GM21786 (cell line): ENCODE measurements at regions not wholly inside any gene's neighbourhood (a gene's known extent, or its start where the extent isn't known, plus 50 kb on each side); places are given as distances from the start of the nearest gene placed in this dataset.

ENCODE experiments used
- ATAC-seq: cut with Tn5 transposase; IDR thresholded peaks from one replicate; pipeline ENCODE4 v1.9.1; 2021; ENCODE audit not compliant: unreplicated experiment

GRCh38 chr2:217156801-217157200, 296.9 kb upstream of the TNP1 start:
- ATAC-seq: no peak

GRCh38 chr2:217154923-217155322, 295.1 kb upstream of the TNP1 start:
- no peak for ATAC-seq

- ATAC-seq: no peak
Measured at GRCh38 chr2:217153510-217153909, 293.6 kb upstream of the TNP1 start.

- no peak for ATAC-seq
Measured at GRCh38 chr2:217152831-217153230, 293.0 kb upstream of the TNP1 start.

GRCh38 chr2:217151509-217152206, 291.8 kb upstream of the TNP1 start:
- no peak for ATAC-seq

- ATAC-seq: no peak
Measured at GRCh38 chr2:217150236-217150635, 290.4 kb upstream of the TNP1 start.

GRCh38 chr2:217149087-217149660, 289.3 kb upstream of the TNP1 start:
- no peak for ATAC-seq

GRCh38 chr2:217147818-217148217, 288.0 kb upstream of the TNP1 start:
- no peak for ATAC-seq

GRCh38 chr2:217146956-217147355, 287.1 kb upstream of the TNP1 start:
- ATAC-seq: no peak

GRCh38 chr2:217142649-217143266, 282.9 kb upstream of the TNP1 start:
- no peak for ATAC-seq

GRCh38 chr2:217138284-217138683, 278.4 kb upstream of the TNP1 start:
- ATAC-seq: no peak

GRCh38 chr2:217127744-217128143, 267.9 kb upstream of the TNP1 start:
- ATAC-seq: no peak

GRCh38 chr2:217125014-217125413, 265.1 kb upstream of the TNP1 start:
- ATAC-seq: no peak

- ATAC-seq: no peak
Measured at GRCh38 chr2:217124050-217124449, 264.2 kb upstream of the TNP1 start.

GRCh38 chr2:217121565-217121964, 261.7 kb upstream of the TNP1 start:
- ATAC-seq: no peak

GRCh38 chr2:217120429-217120828, 260.6 kb upstream of the TNP1 start:
- ATAC-seq: no peak

- no peak for ATAC-seq
Measured at GRCh38 chr2:217118559-217119284, 258.9 kb upstream of the TNP1 start.

GRCh38 chr2:217117523-217117922, 257.7 kb upstream of the TNP1 start:
- ATAC-seq: no peak

- ATAC-seq: no peak
Measured at GRCh38 chr2:217116610-217117009, 256.7 kb upstream of the TNP1 start.

- no peak for ATAC-seq
Measured at GRCh38 chr2:217114117-217114516, 254.3 kb upstream of the TNP1 start.

GRCh38 chr2:217113491-217113890, 253.6 kb upstream of the TNP1 start:
- no peak for ATAC-seq

- no peak for ATAC-seq
Measured at GRCh38 chr2:217110550-217110949, 250.7 kb upstream of the TNP1 start.
